OCI-LY1 (cell line): ENCODE measurements at regions not wholly inside any gene's neighbourhood (a gene's known extent, or its start where the extent isn't known, plus 50 kb on each side); places are given as distances from the start of the nearest gene placed in this dataset.

ENCODE experiments used
- H2AFZ ChIP-seq: fragments of 200-600 bp; sonication (generic), shearing (Covaris generic); 2 replicates; pipeline ENCODE4 v1.6.0; 2014; ENCODE audit warnings: antibody characterized with exemption, mild to moderate bottlenecking, low read length
- H3F3A ChIP-seq: fragments of 200-600 bp; sonication (generic), shearing (Covaris generic); 2 replicates; pipeline ENCODE4 v1.6.0; 2014; ENCODE audit warnings: mild to moderate bottlenecking, antibody characterized with exemption, low read length, moderate library complexity; ENCODE audit not compliant: insufficient read depth
- H3K27ac ChIP-seq: fragments of 200-600 bp; sonication (generic); 2 replicates; pipeline ENCODE4 v1.5.1; 2014; ENCODE audit warnings: low read length, mixed run types, mild to moderate bottlenecking, low read depth; ENCODE audit not compliant: poor library complexity, severe bottlenecking
- H3K27me3 ChIP-seq: fragments of 200-600 bp; sonication (generic); 2 replicates; pipeline ENCODE4 v1.6.0; 2014; ENCODE audit warnings: antibody characterized with exemption, mild to moderate bottlenecking, low read length, moderate library complexity; ENCODE audit not compliant: insufficient read depth
- H3K36me3 ChIP-seq: fragments of 200-600 bp; sonication (generic); 2 replicates; pipeline ENCODE4 v1.6.1; 2014; ENCODE audit warnings: mild to moderate bottlenecking, antibody characterized with exemption, low read length, moderate library complexity, mixed read lengths; ENCODE audit not compliant: insufficient read depth
- H3K4me1 ChIP-seq: fragments of 200-600 bp; sonication (generic); 2 replicates; pipeline ENCODE4 v1.5.1; 2014; ENCODE audit warnings: mild to moderate bottlenecking, low read length, moderate library complexity; ENCODE audit not compliant: insufficient read depth, severe bottlenecking
- H3K4me2 ChIP-seq: fragments of 200-600 bp; sonication (generic), shearing (Covaris generic); 2 replicates; pipeline ENCODE4 v1.6.1; 2014; ENCODE audit warnings: low read length
- H3K4me3 ChIP-seq: fragments of 200-600 bp; sonication (generic); 2 replicates; pipeline ENCODE4 v1.5.1; 2014; ENCODE audit warnings: low read length, low read depth, mild to moderate bottlenecking, mixed read lengths; ENCODE audit not compliant: poor library complexity, severe bottlenecking
- H3K79me2 ChIP-seq: fragments of 200-600 bp; shearing (Covaris generic); 2 replicates; pipeline ENCODE4 v1.6.1; 2016; ENCODE audit warnings: mixed run types, low read length, mixed read lengths; ENCODE audit not compliant: insufficient read depth
- H3K9ac ChIP-seq: fragments of 200-600 bp; sonication (generic), shearing (Covaris generic); 2 replicates; pipeline ENCODE4 v1.6.1; 2014; ENCODE audit warnings: mild to moderate bottlenecking, low read length, mixed read lengths
- H3K9me2 ChIP-seq: fragments of 200-600 bp; sonication (generic), shearing (Covaris generic); 2 replicates; pipeline ENCODE4 v1.6.1; 2014; ENCODE audit warnings: low read depth, mild to moderate bottlenecking, low read length, mixed read lengths
- H3K9me3 ChIP-seq: fragments of 200-600 bp; shearing (Covaris generic); 2 replicates; pipeline ENCODE4 v1.6.1; 2014; ENCODE audit warnings: low read length, mixed read lengths
- H4K20me1 ChIP-seq: fragments of 200-600 bp; sonication (generic), shearing (Covaris generic); 2 replicates; pipeline ENCODE4 v1.6.0; 2016; ENCODE audit warnings: mild to moderate bottlenecking, low read length; ENCODE audit not compliant: insufficient read depth
- CTCF ChIP-seq: fragments of 200-600 bp; sonication (generic), shearing (Covaris generic); IDR thresholded peaks from 2 replicates; pipeline ENCODE4 v1.5.1; 2017; ENCODE audit warnings: mild to moderate bottlenecking, antibody characterized with exemption, low read length, moderate library complexity, mixed read lengths
- EZH2 ChIP-seq: fragments of 200-600 bp; sonication (generic), shearing (Covaris generic); IDR thresholded peaks from 2 replicates; pipeline ENCODE4 v1.8.0; 2017; ENCODE audit warnings: borderline replicate concordance, mixed run types, mild to moderate bottlenecking, antibody characterized with exemption, low read length, moderate library complexity, mixed read lengths

- TF ChIP-seq CTCF (no peak), EZH2 (no peak)
- H3K36me3 ChIP-seq = no peaks in the 10 kb centered on the region
- no peak overlapping the region for H3K4me3 ChIP-seq
- no peaks in the 10 kb centered on the region for H3K9me3 ChIP-seq
- H2AFZ ChIP-seq = no peak overlapping the region
- no peak overlapping the region for H3K9ac ChIP-seq
- no peaks in the 10 kb centered on the region for H3K27me3 ChIP-seq
- H3K27ac ChIP-seq = no peak overlapping the region
- no peaks in the 10 kb centered on the region for H3K79me2 ChIP-seq
- H3K4me1 ChIP-seq = no peaks in the 10 kb centered on the region
- H4K20me1 ChIP-seq = no peaks in the 10 kb centered on the region
- no peaks in the 10 kb centered on the region for H3F3A ChIP-seq
- H3K4me2 ChIP-seq = no peak overlapping the region
- no peaks in the 10 kb centered on the region for H3K9me2 ChIP-seq
These were observed 334.1 kb upstream of the GRM7 start for GRCh38 chr3:6526861-6527260.

GRCh38 chr3:6528951-6529350 lies 332.0 kb upstream of the GRM7 start:
- Histone ChIP-seq H3K9ac (no peak overlapping the region), H3K27me3 (no peaks in the 10 kb centered on the region), H3F3A (no peaks in the 10 kb centered on the region), H3K4me1 (no peaks in the 10 kb centered on the region), H3K27ac (no peak overlapping the region), H3K9me2 (no peaks in the 10 kb centered on the region), H2AFZ (no peak overlapping the region), H3K36me3 (no peaks in the 10 kb centered on the region), H3K4me2 (no peak overlapping the region), H3K9me3 (no peaks in the 10 kb centered on the region), H4K20me1 (no peaks in the 10 kb centered on the region), H3K79me2 (no peaks in the 10 kb centered on the region), H3K4me3 (no peak overlapping the region)
- TF ChIP-seq EZH2 = no peak
- TF ChIP-seq CTCF = no peak

- Histone ChIP-seq H2AFZ (no peak overlapping the region), H3K9ac (no peak overlapping the region), H3K4me3 (no peak overlapping the region), H3K27me3 (no peaks in the 10 kb centered on the region), H3K9me3 (no peaks in the 10 kb centered on the region), H3K36me3 (no peaks in the 10 kb centered on the region), H3K9me2 (no peaks in the 10 kb centered on the region), H3K4me1 (no peaks in the 10 kb centered on the region), H4K20me1 (no peaks in the 10 kb centered on the region), H3F3A (no peaks in the 10 kb centered on the region), H3K4me2 (no peak overlapping the region), H3K79me2 (no peaks in the 10 kb centered on the region), H3K27ac (no peak overlapping the region)
- TF ChIP-seq CTCF (no peak), EZH2 (no peak)
These were observed 329.8 kb upstream of the GRM7 start for GRCh38 chr3:6531153-6531552.
